IMR-90 (cell line): ENCODE measurements at regions not wholly inside any gene's neighbourhood (a gene's known extent, or its start where the extent isn't known, plus 50 kb on each side); places are given as distances from the start of the nearest gene placed in this dataset.

ENCODE experiments used
- ATAC-seq: fragments of 200-7000 bp; cut with Tn5 transposase; 2 replicates; pipeline ENCODE4 v1.9.1; 2020; ENCODE audit warnings: low read depth, mild to moderate bottlenecking, moderate library complexity
- BruUV-seq: library from RNA; stranded (reverse); fragments of 400-500 nt; replicated peaks from 2 replicates; lab custom pipeline; 2021; lab: Mats Ljungman, UMichigan
- CTCF ChIA-PET: fragments of 300-600 bp; formaldehyde crosslinking; extraction: SDS; loops from one replicate; lab custom pipeline; 2021; ENCODE audit warnings: antibody characterized with exemption; lab: Yijun Ruan, JAX
- POLR2A ChIA-PET: fragments of 300-600 bp; sonication (Branson Sonifier 250); formaldehyde crosslinking; loops from one replicate; lab custom pipeline; 2022; ENCODE audit warnings: antibody characterized with exemption; ENCODE audit not compliant: unreplicated experiment; lab: Charles Lee
- DNase-seq: peaks from one replicate; pipeline ENCODE4 v3.0.0; 2013
- H2AFZ ChIP-seq: replicated peaks from 2 replicates; pipeline ENCODE3; 2013; ENCODE audit warnings: low read length, mild to moderate bottlenecking; ENCODE audit not compliant: poor library complexity
- H2AK5ac ChIP-seq: 2 replicates; pipeline ENCODE4 v1.6.1; 2013; ENCODE audit warnings: low read depth, low read length, inconsistent platforms
- H2AK9ac ChIP-seq: replicated peaks from 2 replicates; pipeline ENCODE3; 2013; ENCODE audit warnings: mild to moderate bottlenecking, low read depth, low read length, moderate library complexity; ENCODE audit not compliant: poor library complexity
- H2BK120ac ChIP-seq: 2 replicates; pipeline ENCODE4 v1.6.1; 2013; ENCODE audit warnings: low read depth, low read length, inconsistent platforms
- H2BK15ac ChIP-seq: 3 replicates; pipeline ENCODE4 v1.6.1; 2013; ENCODE audit warnings: low read depth, low read length, inconsistent platforms
- H2BK20ac ChIP-seq: 2 replicates; pipeline ENCODE4 v1.6.1; 2013; ENCODE audit warnings: low read depth, mild to moderate bottlenecking, inconsistent platforms, low read length, moderate library complexity
- H2BK5ac ChIP-seq: 2 replicates; pipeline ENCODE4 v1.6.1; 2013; ENCODE audit warnings: mild to moderate bottlenecking, low read depth, low read length, inconsistent platforms; ENCODE audit not compliant: poor library complexity, severe bottlenecking
- H3K14ac ChIP-seq: replicated peaks from 2 replicates; pipeline ENCODE4 v1.6.1; 2013; ENCODE audit warnings: low read depth, low read length, inconsistent platforms
- H3K18ac ChIP-seq: 2 replicates; pipeline ENCODE4 v1.6.1; 2013; ENCODE audit warnings: low read depth, low read length, control low read depth
- H3K23ac ChIP-seq: 2 replicates; pipeline ENCODE4 v1.6.1; 2013; ENCODE audit warnings: low read depth, low read length, inconsistent platforms
- H3K27ac ChIP-seq: 2 replicates; pipeline ENCODE4 v1.5.1; 2013; ENCODE audit warnings: mild to moderate bottlenecking, control low read depth, low read length; ENCODE audit not compliant: insufficient read depth
- H3K27me3 ChIP-seq: 2 replicates; pipeline ENCODE4 v1.6.1; 2013; ENCODE audit warnings: low read length; ENCODE audit not compliant: control insufficient read depth, insufficient read depth
- H3K36me3 ChIP-seq: 2 replicates; pipeline ENCODE4 v1.6.1; 2013; ENCODE audit warnings: low read length, mixed read lengths; ENCODE audit not compliant: control insufficient read depth, insufficient read depth
- H3K4ac ChIP-seq: 2 replicates; pipeline ENCODE4 v1.6.1; 2013; ENCODE audit warnings: low read depth, low read length, inconsistent platforms
- H3K4me1 ChIP-seq: 2 replicates; pipeline ENCODE4 v1.6.1; 2013; ENCODE audit warnings: low read length, mixed read lengths; ENCODE audit not compliant: control insufficient read depth, insufficient read depth
- H3K4me2 ChIP-seq: 2 replicates; pipeline ENCODE4 v1.6.1; 2013; ENCODE audit warnings: low read depth, mild to moderate bottlenecking, control low read depth, low read length, moderate library complexity
- H3K4me3 ChIP-seq: 2 replicates; pipeline ENCODE4 v1.5.1; 2013; ENCODE audit warnings: low read depth, mild to moderate bottlenecking, control low read depth, low read length, moderate library complexity; ENCODE audit not compliant: insufficient read depth
- H3K56ac ChIP-seq: 2 replicates; pipeline ENCODE4 v1.6.1; 2013; ENCODE audit warnings: low read length, inconsistent platforms; ENCODE audit not compliant: insufficient read depth; ENCODE audit errors: extremely low read depth
- H3K79me1 ChIP-seq, 2 experiments: 2 replicates each; pipeline ENCODE4 v1.6.1; 2013; ENCODE audit warnings: low read length in 2 of 2, inconsistent platforms in 1 of 2, low read depth in 1 of 2
- H3K9ac ChIP-seq: 2 replicates; pipeline ENCODE4 v1.6.1; 2013; ENCODE audit warnings: low read depth, low read length, control low read depth
- H3K9me1 ChIP-seq: 2 replicates; pipeline ENCODE4 v1.6.1; 2013; ENCODE audit warnings: low read length, inconsistent platforms; ENCODE audit not compliant: insufficient read depth
- H3K9me3 ChIP-seq: 2 replicates; pipeline ENCODE4 v1.6.1; 2013; ENCODE audit warnings: low read length; ENCODE audit not compliant: control insufficient read depth, insufficient read depth
- H4K20me1 ChIP-seq: 2 replicates; pipeline ENCODE4 v1.6.1; 2013; ENCODE audit warnings: low read length, inconsistent platforms; ENCODE audit not compliant: insufficient read depth
- H4K5ac ChIP-seq: 2 replicates; pipeline ENCODE4 v1.6.1; 2013; ENCODE audit warnings: mild to moderate bottlenecking, low read depth, low read length, control low read depth
- H4K8ac ChIP-seq, 2 experiments: 2 replicates each; pipeline ENCODE4 v1.6.1; 2013; ENCODE audit warnings: low read depth in 2 of 2, low read length in 2 of 2, control low read depth in 1 of 2, inconsistent platforms in 1 of 2
- H4K91ac ChIP-seq: 2 replicates; pipeline ENCODE4 v1.6.1; 2013; ENCODE audit warnings: low read depth, low read length, inconsistent platforms; ENCODE audit not compliant: insufficient read depth
- BHLHE40 ChIP-seq: fragments of 150-350 bp; IDR thresholded peaks from 2 replicates; pipeline ENCODE4 v1.6.1; 2016; ENCODE audit warnings: mild to moderate bottlenecking, low read depth, low read length
- CEBPB ChIP-seq: IDR thresholded peaks from 2 replicates; pipeline ENCODE4 v1.6.1; 2012; ENCODE audit warnings: low read depth, low read length, improper control_type of control experiment
- CHD1 ChIP-seq: IDR thresholded peaks from 2 replicates; pipeline ENCODE4 v1.6.1; 2012; ENCODE audit warnings: low read depth, low read length, improper control_type of control experiment
- FOS ChIP-seq: fragments of 150-350 bp; IDR thresholded peaks from 2 replicates; pipeline ENCODE4 v1.6.1; 2016; ENCODE audit warnings: low read depth, low read length
- MAFK ChIP-seq: IDR thresholded peaks from 2 replicates; pipeline ENCODE4 v1.6.1; 2012; ENCODE audit warnings: low read depth, low read length, improper control_type of control experiment
- MAZ ChIP-seq: IDR thresholded peaks from 2 replicates; pipeline ENCODE4 v1.6.1; 2012; ENCODE audit warnings: low read depth, mild to moderate bottlenecking, low read length, improper control_type of control experiment, moderate library complexity, borderline replicate concordance
- MXI1 ChIP-seq: IDR thresholded peaks from 2 replicates; pipeline ENCODE4 v1.6.1; 2012; ENCODE audit warnings: low read depth, mild to moderate bottlenecking, low read length, moderate library complexity, borderline replicate concordance
- NFE2L2 ChIP-seq: fragments of 150-350 bp; IDR thresholded peaks from 2 replicates; pipeline ENCODE4 v1.6.1; 2016; ENCODE audit warnings: low read depth, mild to moderate bottlenecking, low read length
- POLR2A ChIP-seq: IDR thresholded peaks from 2 replicates; pipeline ENCODE4 v1.6.1; 2012; ENCODE audit warnings: mild to moderate bottlenecking, low read depth, low read length
- RAD21 ChIP-seq: IDR thresholded peaks from 2 replicates; pipeline ENCODE4 v1.6.1; 2012; ENCODE audit warnings: low read length, improper control_type of control experiment
- RFX5 ChIP-seq: IDR thresholded peaks from 2 replicates; pipeline ENCODE4 v1.8.0; 2012; ENCODE audit warnings: low read depth, mild to moderate bottlenecking, low read length, moderate library complexity
- SMC3 ChIP-seq: fragments of 150-350 bp; IDR thresholded peaks from 2 replicates; pipeline ENCODE4 v1.6.1; 2016; ENCODE audit warnings: low read depth, mild to moderate bottlenecking, antibody characterized with exemption, low read length, moderate library complexity
- whole genome bisulfite sequencing, 2 experiments: methylation state at CpG; one replicate each; pipeline versions ENCODE4 v1.1.5 to v1.1.7; 2013; ENCODE audit warnings: missing lambda C conversion rate in 2 of 2; ENCODE audit not compliant: insufficient read length in 1 of 2; ENCODE audit errors: extremely low coverage in 2 of 2; 5-methylcytosine and 5-hydroxymethylcytosine counted together
- dilution Hi-C: fragments of 300-500 bp; cut with HindIII; formaldehyde crosslinking; loops from one replicate; pipeline ENCODE4 v1.14.3; 2018; ENCODE audit warnings: low sequenced_read_pairs; ENCODE audit not compliant: unreplicated experiment
- in situ Hi-C: fragments of 300-500 bp; cut with MboI; formaldehyde crosslinking; loops from 3 replicates; pipeline ENCODE4 v1.14.3; 2019; ENCODE audit warnings: low sequenced_read_pairs, inconsistent platforms, mixed read lengths
- intact Hi-C: fragments of 100-400 bp; cut with micrococcal nuclease; formaldehyde crosslinking; loops from 2 replicates; pipeline ENCODE4 v1.10.0; 2022
- TF ChIP-seq, protein P1 (sequence below): fragments of 150-350 bp; IDR thresholded peaks from 2 replicates; pipeline ENCODE4 v1.6.1; 2017; ENCODE audit warnings: mild to moderate bottlenecking, antibody characterized with exemption, low read length, low read depth

DNA sequence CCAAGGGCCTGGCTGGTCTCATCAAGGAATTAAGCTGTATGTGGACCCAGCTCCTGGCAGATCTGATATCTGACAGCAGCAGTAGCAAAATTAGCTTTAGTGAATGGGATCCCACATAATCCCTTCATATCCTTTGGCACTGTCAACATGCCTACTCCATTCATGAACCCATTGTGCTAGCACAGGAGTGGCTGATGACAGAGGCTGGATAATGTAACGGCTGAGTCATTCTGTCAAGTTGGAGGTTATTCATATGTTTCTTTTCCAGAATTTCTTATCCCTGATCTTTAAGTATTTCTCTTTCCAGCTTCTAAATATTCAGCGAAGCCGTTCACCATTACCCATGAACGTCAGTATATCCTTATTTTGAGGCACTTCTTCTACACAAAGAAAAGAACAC, 84.3 kb downstream of the EXTL2 start:
- 80% methylated on average over 1 of the region's 4 CpGs; no CpG with 5 or more reads in 1 of the 2 experiments for WGBS, 2 experiments
- H2AFZ ChIP-seq = no peak overlapping the region
- peaks cover 2% of the 10 kb centered on the region for H3K4me1 ChIP-seq
- H4K20me1 ChIP-seq = no peaks in the 10 kb centered on the region
- H3K4me3 ChIP-seq = no peak overlapping the region
- H4K5ac ChIP-seq = no peak overlapping the region
- dilution Hi-C loops (no loop called here), intact Hi-C loops (no loop called here), in situ Hi-C loops (no loop called here)
- no peaks in the 10 kb centered on the region for H3K9me3 ChIP-seq
- no peaks in the 10 kb centered on the region for H3K27me3 ChIP-seq
- ATAC-seq = no peak
- no peak overlapping the region for H3K56ac ChIP-seq
- ChIA-PET POLR2A (no interaction called here), CTCF (no interaction called here)
- H3K36me3 ChIP-seq = no peaks in the 10 kb centered on the region
- BruUV-seq = no TSS peak
- H3K23ac ChIP-seq = no peak overlapping the region
- peak overlapping the region; percentile 55; the same call in 1 of the 2 replicates for H3K14ac ChIP-seq
- H3K4ac ChIP-seq = 0 out of 2 replicates have a peak overlapping the region, but pooled peaks have one; percentile 18
- H3K27ac ChIP-seq = no peak overlapping the region
- H2AK9ac ChIP-seq = no peak overlapping the region
- DNase-seq = peak; percentile 43
- H3K79me1 ChIP-seq = no peaks in the 10 kb centered on the region
- no peak overlapping the region for H2BK5ac ChIP-seq
- no peak overlapping the region for H4K91ac ChIP-seq
- 0 out of 3 replicates have a peak overlapping the region, but pooled peaks have one; percentile 28 for H2BK15ac ChIP-seq
- no peak overlapping the region for H3K4me2 ChIP-seq
- H3K9ac ChIP-seq = no peak overlapping the region
- H3K18ac ChIP-seq = no peak overlapping the region
- TF ChIP-seq CHD1 = no peak
- TF ChIP-seq CEBPB = no peak
- TF ChIP-seq POLR2A = no peak
- no peak for TF ChIP-seq NFE2L2
- TF ChIP-seq BHLHE40 = no peak
- no peak for TF ChIP-seq FOS
- no peak for TF ChIP-seq RFX5
- TF ChIP-seq MAZ = no peak
- TF ChIP-seq MXI1 = no peak
- TF ChIP-seq MAFK = no peak
- no peak for TF ChIP-seq SMC3
- TF ChIP-seq, protein P1, sequence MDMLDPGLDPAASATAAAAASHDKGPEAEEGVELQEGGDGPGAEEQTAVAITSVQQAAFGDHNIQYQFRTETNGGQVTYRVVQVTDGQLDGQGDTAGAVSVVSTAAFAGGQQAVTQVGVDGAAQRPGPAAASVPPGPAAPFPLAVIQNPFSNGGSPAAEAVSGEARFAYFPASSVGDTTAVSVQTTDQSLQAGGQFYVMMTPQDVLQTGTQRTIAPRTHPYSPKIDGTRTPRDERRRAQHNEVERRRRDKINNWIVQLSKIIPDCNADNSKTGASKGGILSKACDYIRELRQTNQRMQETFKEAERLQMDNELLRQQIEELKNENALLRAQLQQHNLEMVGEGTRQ = no peak
- no peak for TF ChIP-seq RAD21
- H2AK5ac ChIP-seq = peak overlapping the region; percentile 16; the same call in 1 of the 2 replicates
- no peak overlapping the region for H2BK120ac ChIP-seq
- H2BK20ac ChIP-seq = no peak overlapping the region
- no peak overlapping the region for H4K8ac ChIP-seq
- no peaks in the 10 kb centered on the region; the same call in 1 of the 2 replicates for H3K9me1 ChIP-seq
